ENCODE measurements at regions not wholly inside any gene's neighbourhood (a gene's known extent, or its start where the extent isn't known, plus 50 kb on each side); places are given as distances from the start of the nearest gene placed in this dataset.

GRCh38 chr2:190121305-190121704 is 58.8 kb upstream of the MSTN start:
- Mint-ChIP-seq H3K4me3 (no peak overlapping the region), H3K27me3 (no peaks in the 10 kb centered on the region), H3K4me1 (ENCODE audit: low read depth in 2 of 2) (peaks cover 0 to 9% of the 10 kb centered on the region in 2 donors), H3K36me3 (no peaks in the 10 kb centered on the region), H3K9me3 (no peaks in the 10 kb centered on the region), H3K27ac (no peak overlapping the region)
- no peak for DNase-seq (ENCODE audit: low spot score)
- ATAC-seq = no peak

- Mint-ChIP-seq H3K27me3 (peaks cover 0 to 6% of the 10 kb centered on the region in 2 donors), H3K27ac (no peak overlapping the region), H3K36me3 (no peaks in the 10 kb centered on the region), H3K4me1 (ENCODE audit: low read depth in 2 of 2) (peaks cover 0 to 9% of the 10 kb centered on the region in 2 donors), H3K9me3 (no peaks in the 10 kb centered on the region), H3K4me3 (no peak overlapping the region)
- DNase-seq (ENCODE audit: low spot score) (no peak), ATAC-seq (no peak)
Measured at GRCh38 chr2:190119923-190120590, 57.5 kb upstream of the MSTN start.

- ATAC-seq (peak in 1 of 2 donors; percentile 78), DNase-seq (ENCODE audit: low spot score) (no peak)
- H3K27me3 Mint-ChIP-seq = peaks cover 0 to 12% of the 10 kb centered on the region in 2 donors
- no peaks in the 10 kb centered on the region for H3K36me3 Mint-ChIP-seq
- no peak overlapping the region for H3K27ac Mint-ChIP-seq
- no peaks in the 10 kb centered on the region for H3K9me3 Mint-ChIP-seq
- H3K4me1 Mint-ChIP-seq (ENCODE audit: low read depth in 2 of 2) = peaks cover 0 to 9% of the 10 kb centered on the region in 2 donors
- H3K4me3 Mint-ChIP-seq = no peak overlapping the region
Measured at GRCh38 chr2:190119257-190119656, 56.7 kb upstream of the MSTN start.

- H3K4me1 Mint-ChIP-seq (ENCODE audit: low read depth in 2 of 2) = peaks cover 0 to 9% of the 10 kb centered on the region in 2 donors
- DNase-seq (ENCODE audit: low spot score) (no peak), ATAC-seq (no peak)
- H3K27ac Mint-ChIP-seq = no peak overlapping the region
- H3K4me3 Mint-ChIP-seq = no peak overlapping the region
- H3K36me3 Mint-ChIP-seq = no peaks in the 10 kb centered on the region
- no peaks in the 10 kb centered on the region for H3K9me3 Mint-ChIP-seq
- peaks cover 8 to 27% of the 10 kb centered on the region in 2 donors for H3K27me3 Mint-ChIP-seq
Measured at GRCh38 chr2:190117305-190117704, 54.8 kb upstream of the MSTN start.

GRCh38 chr2:190113000-190113399 is 50.5 kb upstream of the MSTN start:
- Mint-ChIP-seq H3K27me3 (peaks cover 13 to 33% of the 10 kb centered on the region in 2 donors), H3K9me3 (no peaks in the 10 kb centered on the region), H3K36me3 (no peaks in the 10 kb centered on the region), H3K27ac (no peak overlapping the region), H3K4me1 (ENCODE audit: low read depth in 2 of 2) (no peaks in the 10 kb centered on the region), H3K4me3 (no peak overlapping the region)
- DNase-seq (ENCODE audit: low spot score) = no peak
- no peak for ATAC-seq
